Ishikawa (cell line): ENCODE measurements at regions not wholly inside any gene's neighbourhood (a gene's known extent, or its start where the extent isn't known, plus 50 kb on each side); places are given as distances from the start of the nearest gene placed in this dataset.

Experiments used
- CEBPB ChIP-seq: IDR thresholded peaks from 2 replicates; pipeline ENCODE4 v1.6.1; 2012
- CREB1 ChIP-seq: IDR thresholded peaks from 2 replicates; pipeline ENCODE4 v1.6.1; 2012; ENCODE audit warnings: low read depth
- EGR1 ChIP-seq: IDR thresholded peaks from 2 replicates; pipeline ENCODE4 v1.6.1; 2012
- EP300 ChIP-seq: IDR thresholded peaks from 2 replicates; pipeline ENCODE4 v1.6.1; 2012; ENCODE audit warnings: borderline replicate concordance
- MAX ChIP-seq: IDR thresholded peaks from 2 replicates; pipeline ENCODE4 v1.6.1; 2012
- RAD21 ChIP-seq: IDR thresholded peaks from 2 replicates; pipeline ENCODE4 v1.6.1; 2012; ENCODE audit warnings: low read depth
- REST ChIP-seq: IDR thresholded peaks from 2 replicates; pipeline ENCODE4 v1.6.1; 2012; ENCODE audit warnings: low read depth, mild to moderate bottlenecking
- TAF1 ChIP-seq: IDR thresholded peaks from 2 replicates; pipeline ENCODE4 v1.6.1; 2012; ENCODE audit warnings: low read depth, mild to moderate bottlenecking
- TCF12 ChIP-seq: IDR thresholded peaks from 2 replicates; pipeline ENCODE4 v1.6.1; 2012; ENCODE audit warnings: low read depth
- USF1 ChIP-seq: IDR thresholded peaks from 2 replicates; pipeline ENCODE4 v1.6.1; 2012
- YY1 ChIP-seq: IDR thresholded peaks from 2 replicates; pipeline ENCODE4 v1.6.1; 2012; ENCODE audit warnings: low read depth
- ZBTB7A ChIP-seq: IDR thresholded peaks from 2 replicates; pipeline ENCODE4 v1.6.1; 2012; ENCODE audit warnings: low read depth

- TF ChIP-seq MAX (no peak), EP300 (no peak), TCF12 (no peak), CREB1 (no peak), RAD21 (no peak), USF1 (no peak), TAF1 (no peak), ZBTB7A (no peak), YY1 (no peak), CEBPB (no peak), REST (no peak), EGR1 (no peak)
Measured at GRCh38 chr12:98437166-98437565, 78.2 kb upstream of the TMPO start.
